GM12872 (cell line): ENCODE measurements at regions not wholly inside any gene's neighbourhood (a gene's known extent, or its start where the extent isn't known, plus 50 kb on each side); places are given as distances from the start of the nearest gene placed in this dataset.

Experiments used
- CTCF ChIP-seq: IDR thresholded peaks from 3 replicates; pipeline ENCODE4 v1.5.1; 2011; ENCODE audit warnings: low read depth, mild to moderate bottlenecking, low read length, moderate library complexity; ENCODE audit not compliant: insufficient read depth

DNA sequence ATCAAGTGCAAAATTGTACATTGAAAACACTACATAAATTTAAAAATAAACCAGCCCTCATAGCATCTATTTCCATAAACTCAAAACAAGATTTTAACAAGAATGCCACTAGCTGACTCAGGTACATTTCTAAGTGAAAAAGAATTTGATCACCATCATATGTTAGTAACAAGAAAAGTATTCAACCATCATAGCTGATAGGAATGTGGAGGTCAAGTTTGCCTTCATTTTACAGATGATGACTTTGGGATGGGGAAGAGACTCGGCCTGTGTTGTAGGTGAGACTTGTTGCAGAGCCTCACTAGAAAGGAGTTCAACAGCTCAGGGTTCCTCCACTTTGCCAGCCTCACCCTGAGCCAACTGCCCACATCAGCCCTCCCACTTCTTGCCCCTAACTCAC, 318.8 kb upstream of the FAM78B start:
- no peak for TF ChIP-seq CTCF

DNA sequence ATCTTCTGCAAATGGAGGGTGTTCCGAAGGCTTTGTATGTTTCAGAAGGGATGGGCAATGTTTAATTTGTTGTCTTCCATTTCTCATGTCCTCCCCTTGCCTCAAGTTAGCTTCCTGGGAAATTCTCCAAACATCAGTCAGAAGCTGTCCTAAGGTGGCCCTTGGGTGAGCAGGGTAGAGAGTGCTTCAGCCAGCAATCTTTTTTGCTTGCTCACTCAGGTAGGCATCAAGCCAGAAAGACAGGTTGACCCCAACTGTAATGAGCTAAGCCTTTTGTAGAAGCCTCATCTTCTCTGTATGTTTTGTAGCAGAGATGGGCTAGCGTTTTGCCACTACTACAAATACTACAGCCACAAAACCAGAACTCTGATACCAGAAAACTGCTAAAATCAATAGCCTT, 321.5 kb upstream of the FAM78B start:
- TF ChIP-seq CTCF, result no peak

GRCh38 chr1:166489356-166489669, 322.5 kb upstream of the FAM78B start:
- TF ChIP-seq CTCF, result no peak

GRCh38 chr1:166489670-166490436, 323.1 kb upstream of the FAM78B start:
- TF ChIP-seq CTCF, result no peak

GRCh38 chr1:166490437-166490991, 323.7 kb upstream of the FAM78B start:
- no peak for TF ChIP-seq CTCF

DNA sequence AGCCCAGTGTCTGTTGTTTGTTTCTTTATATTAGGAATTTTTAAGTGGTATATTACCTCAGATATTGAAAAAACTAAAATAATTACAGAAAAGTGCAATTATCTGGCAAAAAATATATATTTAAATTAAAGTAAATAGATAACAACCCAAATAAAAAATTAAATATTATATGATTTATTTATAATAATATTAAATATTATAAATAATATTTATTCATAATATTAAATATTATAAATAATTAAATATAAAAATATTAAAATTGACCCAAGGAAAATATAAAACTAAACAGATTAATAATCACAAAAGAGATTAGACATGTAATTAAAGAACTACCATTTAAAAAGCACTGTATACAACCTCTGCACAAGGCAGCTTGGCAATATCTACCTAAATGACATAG, 331.9 kb upstream of the POGK start:
- no peak for TF ChIP-seq CTCF

- no peak for TF ChIP-seq CTCF
Observed at GRCh38 chr1:166511761-166512160, 327.5 kb upstream of the POGK start.

GRCh38 chr1:166514067-166514466, 325.2 kb upstream of the POGK start:
- TF ChIP-seq CTCF, result no peak
